Mesenchymal stem cell (in vitro differentiated cells and primary cell): ENCODE measurements at regions not wholly inside any gene's neighbourhood (a gene's known extent, or its start where the extent isn't known, plus 50 kb on each side); places are given as distances from the start of the nearest gene placed in this dataset.

Experiments used
- DNase-seq: peaks from one replicate; pipeline ENCODE4 v3.0.0-alpha.2; 2013
- H2AFZ ChIP-seq: one replicate; pipeline ENCODE4 v1.6.1; 2013; ENCODE audit warnings: low read depth, mild to moderate bottlenecking, control low read depth, inconsistent platforms, low read length, moderate library complexity
- H2AK5ac ChIP-seq: 2 replicates; pipeline ENCODE4 v1.6.1; 2013; ENCODE audit warnings: low read length, moderate library complexity, mild to moderate bottlenecking, inconsistent platforms; ENCODE audit not compliant: severe bottlenecking
- H2BK120ac ChIP-seq: one replicate; pipeline ENCODE4 v1.6.1; 2013; ENCODE audit warnings: low read depth, mild to moderate bottlenecking, inconsistent platforms, low read length, moderate library complexity
- H2BK12ac ChIP-seq, 2 experiments: one replicate each; pipeline ENCODE4 v1.6.1; 2013; ENCODE audit warnings: inconsistent platforms in 2 of 2, low read length in 2 of 2, mild to moderate bottlenecking in 2 of 2, moderate library complexity in 2 of 2, control low read depth in 1 of 2
- H2BK15ac ChIP-seq: one replicate; pipeline ENCODE4 v1.6.1; 2013; ENCODE audit warnings: mild to moderate bottlenecking, low read depth, inconsistent platforms; ENCODE audit not compliant: poor library complexity, severe bottlenecking
- H2BK5ac ChIP-seq: 2 replicates; pipeline ENCODE4 v1.6.1; 2013; ENCODE audit warnings: low read depth, mild to moderate bottlenecking, low read length, control low read depth, inconsistent platforms; ENCODE audit not compliant: poor library complexity, severe bottlenecking
- H3K14ac ChIP-seq, 2 experiments: one replicate each; pipeline ENCODE4 v1.6.1; 2013; ENCODE audit warnings: inconsistent platforms in 2 of 2, low read length in 2 of 2, control low read depth in 1 of 2, mild to moderate bottlenecking in 1 of 2, moderate library complexity in 1 of 2
- H3K18ac ChIP-seq, 2 experiments: one replicate each; pipeline ENCODE4 v1.6.1; 2013; ENCODE audit warnings: inconsistent platforms in 2 of 2, low read length in 2 of 2, control low read depth in 1 of 2, low read depth in 1 of 2, mild to moderate bottlenecking in 1 of 2
- H3K23ac ChIP-seq, 2 experiments: one replicate each; pipeline ENCODE4 v1.6.1; 2013; ENCODE audit warnings: inconsistent platforms in 2 of 2, low read length in 2 of 2, mild to moderate bottlenecking in 2 of 2, moderate library complexity in 2 of 2, control low read depth in 1 of 2
- H3K27ac ChIP-seq: 2 replicates; pipeline ENCODE4 v1.5.1; 2013; ENCODE audit warnings: mild to moderate bottlenecking, moderate library complexity, low read length, control low read depth, inconsistent platforms; ENCODE audit not compliant: poor library complexity, severe bottlenecking
- H3K27me3 ChIP-seq, 2 experiments: 2 replicates each; pipeline versions ENCODE4 v1.6.1 to v1.7.0; 2013; ENCODE audit warnings: low read length in 2 of 2, mild to moderate bottlenecking in 2 of 2, moderate library complexity in 2 of 2, control low read depth in 1 of 2, inconsistent platforms in 1 of 2; ENCODE audit not compliant: control insufficient read depth in 1 of 2, insufficient read depth in 1 of 2
- H3K36me3 ChIP-seq, 2 experiments: 2 replicates each; pipeline versions ENCODE4 v1.6.1 to v1.7.0; 2013; ENCODE audit warnings: low read length in 2 of 2, control low read depth in 1 of 2, inconsistent platforms in 1 of 2, low read depth in 1 of 2, mild to moderate bottlenecking in 1 of 2; ENCODE audit not compliant: insufficient read depth in 2 of 2, control insufficient read depth in 1 of 2
- H3K4ac ChIP-seq, 2 experiments: one replicate each; pipeline ENCODE4 v1.6.1; 2013; ENCODE audit warnings: inconsistent platforms in 2 of 2, low read length in 2 of 2, mild to moderate bottlenecking in 2 of 2, moderate library complexity in 2 of 2, control low read depth in 1 of 2, low read depth in 1 of 2
- H3K4me1 ChIP-seq: 2 replicates; pipeline ENCODE4 v1.6.1; 2013; ENCODE audit warnings: low read depth, low read length, control low read depth; ENCODE audit not compliant: control insufficient read depth, insufficient read depth
- H3K4me2 ChIP-seq: 2 replicates; pipeline ENCODE4 v1.6.1; 2013; ENCODE audit warnings: low read length, mild to moderate bottlenecking, inconsistent platforms; ENCODE audit not compliant: poor library complexity, severe bottlenecking
- H3K4me3 ChIP-seq, 2 experiments: 2 replicates each; pipeline versions ENCODE4 v1.5.1 to v1.7.0; 2013; ENCODE audit warnings: low read length in 2 of 2, mild to moderate bottlenecking in 2 of 2, control low read depth in 1 of 2, low read depth in 1 of 2; ENCODE audit not compliant: insufficient read depth in 1 of 2
- H3K79me1 ChIP-seq: replicated peaks from 2 replicates; pipeline ENCODE4 v1.6.1; 2013; ENCODE audit warnings: mild to moderate bottlenecking, control low read depth, low read length, inconsistent platforms; ENCODE audit not compliant: poor library complexity, severe bottlenecking
- H3K9ac ChIP-seq: 2 replicates; pipeline ENCODE4 v1.7.0; 2013; ENCODE audit warnings: mild to moderate bottlenecking, low read length, moderate library complexity
- H3K9me3 ChIP-seq: 2 replicates; pipeline ENCODE4 v1.7.0; 2013; ENCODE audit warnings: mild to moderate bottlenecking, low read length; ENCODE audit not compliant: control insufficient read depth
- H4K8ac ChIP-seq: one replicate; pipeline ENCODE4 v1.6.1; 2013; ENCODE audit warnings: inconsistent platforms, mild to moderate bottlenecking, low read length, moderate library complexity
- H4K91ac ChIP-seq: one replicate; pipeline ENCODE4 v1.6.1; 2013; ENCODE audit warnings: mild to moderate bottlenecking, low read length, inconsistent platforms
- WGBS: methylation state at CpG from one replicate; pipeline ENCODE4 v1.1.7; 2013; ENCODE audit warnings: mixed read lengths; 5-methylcytosine and 5-hydroxymethylcytosine counted together

DNA sequence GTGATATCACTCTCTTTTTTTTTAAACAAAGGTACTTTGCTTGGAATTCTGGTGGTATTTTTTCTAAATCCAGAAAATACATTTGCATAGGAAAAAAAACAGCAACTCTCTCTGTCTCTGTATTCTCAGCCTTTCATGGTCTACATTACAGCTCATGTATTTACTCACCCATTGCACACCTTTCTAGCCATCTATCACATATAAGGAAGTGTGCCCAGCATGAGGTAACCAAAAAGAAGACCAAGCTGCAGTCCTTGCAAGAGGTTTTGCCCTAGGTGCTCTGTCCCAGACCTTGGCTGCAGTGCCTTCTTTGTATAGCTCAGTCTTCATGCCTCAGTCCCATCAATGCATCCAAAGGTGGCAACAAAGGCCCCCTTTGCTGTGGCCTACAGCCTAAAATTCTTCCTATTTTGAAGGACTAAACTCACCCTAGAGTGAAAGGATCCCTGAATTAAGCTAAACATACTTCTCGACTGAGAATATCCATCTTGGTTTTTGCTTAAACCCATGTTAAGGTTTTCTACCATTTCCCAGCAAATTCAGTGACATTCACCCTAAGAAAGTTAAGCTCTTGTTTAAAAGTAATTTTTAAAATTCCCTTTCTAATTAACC lies 446.4 kb downstream of the KIF4B start:
- Histone ChIP-seq H3K36me3 (no peaks in the 10 kb centered on the region), H3K9me3 (peaks cover 7% of the 10 kb centered on the region), H3K4me3 (no peak overlapping the region), H4K91ac (no peak overlapping the region), H3K4me2 (no peak overlapping the region), H2AFZ (no peak overlapping the region), H3K79me1 (no peaks in the 10 kb centered on the region), H2BK120ac (no peak overlapping the region), H3K4ac (no peak overlapping the region), H2BK12ac (no peak overlapping the region), H3K18ac (no peak overlapping the region), H3K9ac (no peak overlapping the region), H2BK5ac (no peak overlapping the region), H2AK5ac (no peak overlapping the region), H2BK15ac (no peak overlapping the region), H4K8ac (no peak overlapping the region), H3K23ac (no peak overlapping the region), H3K27me3 (no peaks in the 10 kb centered on the region), H3K4me1 (no peaks in the 10 kb centered on the region), H3K14ac (no peak overlapping the region), H3K27ac (no peak overlapping the region)
- WGBS: 80% methylated on average over 1 of the region's 1 CpG
- DNase-seq: no peak

GRCh38 chr5:155460501-155460931 lies 447.0 kb downstream of the KIF4B start:
- no peaks in the 10 kb centered on the region for H3K79me1 ChIP-seq
- H3K27ac ChIP-seq: no peak overlapping the region
- H3K27me3 ChIP-seq: no peaks in the 10 kb centered on the region
- H2BK12ac ChIP-seq: no peak overlapping the region
- no peaks in the 10 kb centered on the region for H3K4me1 ChIP-seq
- no peak for DNase-seq
- no peak overlapping the region for H3K4ac ChIP-seq
- no peak overlapping the region for H3K18ac ChIP-seq
- no peak overlapping the region for H3K23ac ChIP-seq
- WGBS: 50% methylated on average over 1 of the region's 2 CpGs
- H2AK5ac ChIP-seq: no peak overlapping the region
- no peak overlapping the region for H3K9ac ChIP-seq
- no peak overlapping the region for H2AFZ ChIP-seq
- H2BK5ac ChIP-seq: no peak overlapping the region
- no peak overlapping the region for H4K91ac ChIP-seq
- H2BK15ac ChIP-seq: no peak overlapping the region
- H3K14ac ChIP-seq: no peak overlapping the region
- no peak overlapping the region for H3K4me3 ChIP-seq
- H3K9me3 ChIP-seq: peaks cover 7% of the 10 kb centered on the region
- no peak overlapping the region for H3K4me2 ChIP-seq
- H3K36me3 ChIP-seq: no peaks in the 10 kb centered on the region
- H4K8ac ChIP-seq: no peak overlapping the region
- no peak overlapping the region for H2BK120ac ChIP-seq

DNA sequence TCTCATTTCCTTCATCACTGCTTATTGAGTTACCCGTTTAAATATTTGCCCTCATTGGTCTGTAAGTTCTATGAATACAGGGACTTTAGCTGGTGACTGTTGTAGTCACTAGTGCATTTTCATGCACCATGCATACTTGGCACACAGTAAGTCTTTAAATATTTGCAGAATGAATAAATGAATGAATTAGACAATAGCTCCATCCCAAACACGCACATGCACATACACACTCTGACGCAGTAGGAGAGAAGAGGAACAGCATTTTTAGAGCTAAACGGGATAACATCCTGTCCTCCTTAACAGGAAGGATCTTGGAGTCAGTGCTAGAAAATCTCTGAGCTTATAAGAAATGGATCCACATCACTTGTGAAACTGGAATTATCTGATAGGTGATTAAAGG lies 447.7 kb downstream of the KIF4B start:
- H3K27ac ChIP-seq: no peak overlapping the region
- 88% methylated on average over 4 of the region's 4 CpGs for WGBS
- no peak overlapping the region for H4K91ac ChIP-seq
- H3K18ac ChIP-seq: no peak overlapping the region
- peaks cover 7% of the 10 kb centered on the region for H3K9me3 ChIP-seq
- H2BK15ac ChIP-seq: no peak overlapping the region
- no peak overlapping the region for H3K23ac ChIP-seq
- no peak overlapping the region for H3K14ac ChIP-seq
- no peaks in the 10 kb centered on the region for H3K79me1 ChIP-seq
- H4K8ac ChIP-seq: no peak overlapping the region
- no peak overlapping the region for H2BK5ac ChIP-seq
- H3K9ac ChIP-seq: no peak overlapping the region
- H3K4me2 ChIP-seq: no peak overlapping the region
- H2AK5ac ChIP-seq: no peak overlapping the region
- no peak overlapping the region for H2BK120ac ChIP-seq
- no peaks in the 10 kb centered on the region for H3K4me1 ChIP-seq
- no peaks in the 10 kb centered on the region for H3K36me3 ChIP-seq
- H2AFZ ChIP-seq: no peak overlapping the region
- DNase-seq: no peak
- no peaks in the 10 kb centered on the region for H3K27me3 ChIP-seq
- H3K4me3 ChIP-seq: no peak overlapping the region
- no peak overlapping the region for H3K4ac ChIP-seq
- H2BK12ac ChIP-seq: no peak overlapping the region

- Histone ChIP-seq H3K4me1 (no peaks in the 10 kb centered on the region), H3K36me3 (no peaks in the 10 kb centered on the region), H2AK5ac (no peak overlapping the region), H3K4me2 (no peak overlapping the region), H2BK12ac (no peak overlapping the region), H3K18ac (no peak overlapping the region), H2BK5ac (no peak overlapping the region), H4K91ac (no peak overlapping the region), H4K8ac (no peak overlapping the region), H3K4me3 (no peak overlapping the region), H3K14ac (no peak overlapping the region), H2BK120ac (no peak overlapping the region), H3K23ac (no peak overlapping the region), H3K9me3 (peaks cover 13% of the 10 kb centered on the region), H3K9ac (no peak overlapping the region), H2AFZ (no peak overlapping the region), H3K79me1 (no peaks in the 10 kb centered on the region), H2BK15ac (no peak overlapping the region), H3K4ac (no peak overlapping the region), H3K27me3 (no peaks in the 10 kb centered on the region), H3K27ac (no peak overlapping the region)
- 68% methylated on average over 5 of the region's 5 CpGs for WGBS
- no peak for DNase-seq
Observed at GRCh38 chr5:155466851-155467250, 453.3 kb downstream of the KIF4B start.
